Activated CD8-positive, alpha-beta memory T cell treated with anti-CD3 and anti-CD28 coated beads, Interleukin-2, amount 50 U/mL, for 24 hours (primary cell): ENCODE measurements at regions not wholly inside any gene's neighbourhood (a gene's known extent, or its start where the extent isn't known, plus 50 kb on each side); places are given as distances from the start of the nearest gene placed in this dataset.

Experiments used
- DNase-seq: peaks from one replicate; pipeline ENCODE4 v3.0.0-alpha.2; 2020; ENCODE audit errors: extremely low read depth

GRCh38 chr17:5785867-5786509 lies 201.7 kb upstream of the NLRP1 start:
- no peak for DNase-seq

GRCh38 chr17:5786510-5786875 lies 202.2 kb upstream of the NLRP1 start:
- DNase-seq: no peak

GRCh38 chr17:5788266-5788900 lies 204.1 kb upstream of the NLRP1 start:
- no peak for DNase-seq

GRCh38 chr17:5789528-5789927 lies 205.2 kb upstream of the NLRP1 start:
- DNase-seq: no peak

GRCh38 chr17:5793157-5793556 lies 208.8 kb upstream of the NLRP1 start:
- no peak for DNase-seq

GRCh38 chr17:5793899-5794298 lies 209.6 kb upstream of the NLRP1 start:
- no peak for DNase-seq

- no peak for DNase-seq
Observed at GRCh38 chr17:5794385-5794784, 210.1 kb upstream of the NLRP1 start.

GRCh38 chr17:5794881-5795506 lies 210.7 kb upstream of the NLRP1 start:
- DNase-seq: no peak

GRCh38 chr17:5797447-5798050 lies 213.2 kb upstream of the NLRP1 start:
- DNase-seq: no peak

- DNase-seq: no peak
Observed at GRCh38 chr17:5798094-5798493, 213.8 kb upstream of the NLRP1 start.

GRCh38 chr17:5800131-5800530 lies 215.8 kb upstream of the NLRP1 start:
- no peak for DNase-seq

GRCh38 chr17:5800646-5801045 lies 216.3 kb upstream of the NLRP1 start:
- DNase-seq: no peak

GRCh38 chr17:5804251-5804650 lies 219.9 kb upstream of the NLRP1 start:
- DNase-seq: no peak

- DNase-seq: no peak
Observed at GRCh38 chr17:5809056-5809455, 224.7 kb upstream of the NLRP1 start.

- no peak for DNase-seq
Observed at GRCh38 chr17:5809580-5810188, 225.4 kb upstream of the NLRP1 start.

- no peak for DNase-seq
Observed at GRCh38 chr17:5812590-5812989, 228.3 kb upstream of the NLRP1 start.

GRCh38 chr17:5813357-5813756 lies 229.0 kb upstream of the NLRP1 start:
- DNase-seq: no peak

GRCh38 chr17:5815396-5815795 lies 231.1 kb upstream of the NLRP1 start:
- no peak for DNase-seq

- DNase-seq: no peak
Observed at GRCh38 chr17:5816491-5817070, 232.3 kb upstream of the NLRP1 start.

- DNase-seq: no peak
Observed at GRCh38 chr17:5817475-5818395, 233.4 kb upstream of the NLRP1 start.

- DNase-seq: no peak
Observed at GRCh38 chr17:5819396-5819795, 235.1 kb upstream of the NLRP1 start.
